A673 (cell line): ENCODE measurements at regions not wholly inside any gene's neighbourhood (a gene's known extent, or its start where the extent isn't known, plus 50 kb on each side); places are given as distances from the start of the nearest gene placed in this dataset.

Experiments
- BruUV-seq: library from RNA; stranded (reverse); fragments of 400-500 nt; replicated peaks from 2 replicates; lab custom pipeline; 2021; lab: Mats Ljungman, UMichigan
- CTCF ChIA-PET: fragments of 300-600 bp; sonication (Branson Sonifier 250); formaldehyde crosslinking; loops from one replicate; lab custom pipeline; 2022; ENCODE audit warnings: antibody characterized with exemption; lab: Charles Lee
- POLR2A ChIA-PET: fragments of 300-600 bp; sonication (Branson Sonifier 250); formaldehyde crosslinking; loops from one replicate; lab custom pipeline; 2022; ENCODE audit warnings: antibody characterized with exemption; ENCODE audit not compliant: low non-redundant PET; lab: Charles Lee
- DNase-seq: peaks from one replicate; pipeline ENCODE4 v3.0.0-alpha.2; 2015; ENCODE audit warnings: low spot score
- H3K27ac ChIP-seq: fragments of 200-600 bp; sonication (generic); 2 replicates; pipeline ENCODE4 v1.5.1; 2016; ENCODE audit warnings: mixed run types, low read depth, mild to moderate bottlenecking, mixed read lengths, antibody characterized with exemption, low read length; ENCODE audit not compliant: poor library complexity, severe bottlenecking
- H3K27me3 ChIP-seq: fragments of 200-600 bp; sonication (generic); replicated peaks from 2 replicates; pipeline ENCODE4 v1.6.1; 2017; ENCODE audit warnings: mixed run types, low read depth, mild to moderate bottlenecking, mixed read lengths, antibody characterized with exemption, low read length; ENCODE audit not compliant: insufficient read depth, poor library complexity
- H3K36me3 ChIP-seq: fragments of 200-600 bp; sonication (generic); 2 replicates; pipeline ENCODE4 v1.6.1; 2016; ENCODE audit warnings: mixed run types, mild to moderate bottlenecking, mixed read lengths, antibody characterized with exemption, low read length; ENCODE audit not compliant: insufficient read depth, poor library complexity, severe bottlenecking
- H3K4me1 ChIP-seq: fragments of 200-600 bp; sonication (generic); 2 replicates; pipeline ENCODE4 v1.6.1; 2017; ENCODE audit warnings: mixed run types, mild to moderate bottlenecking, mixed read lengths, antibody characterized with exemption, low read length; ENCODE audit not compliant: insufficient read depth, poor library complexity, severe bottlenecking
- H3K4me3 ChIP-seq: fragments of 200-600 bp; sonication (generic); 2 replicates; pipeline ENCODE4 v1.5.1; 2016; ENCODE audit warnings: low read depth, mixed run types, mild to moderate bottlenecking, mixed read lengths, low read length; ENCODE audit not compliant: poor library complexity, severe bottlenecking
- H3K9me3 ChIP-seq: fragments of 200-600 bp; sonication (generic); 2 replicates; pipeline ENCODE4 v1.6.1; 2016; ENCODE audit warnings: mixed run types, low read depth, mild to moderate bottlenecking, mixed read lengths, antibody characterized with exemption, low read length; ENCODE audit not compliant: poor library complexity, severe bottlenecking
- EZH2 ChIP-seq: fragments of 200-600 bp; sonication (generic); IDR thresholded peaks from 2 replicates; pipeline ENCODE4 v1.6.1; 2017; ENCODE audit warnings: borderline replicate concordance, low read depth, mild to moderate bottlenecking, mixed read lengths, antibody characterized with exemption, low read length; ENCODE audit not compliant: poor library complexity, severe bottlenecking
- intact Hi-C: fragments of 100-400 bp; cut with micrococcal nuclease; formaldehyde crosslinking; loops from one replicate; pipeline ENCODE4 v1.10.0; 2022; ENCODE audit not compliant: unreplicated experiment
- TF ChIP-seq, protein P1 (sequence below): fragments of 300-800, 200-600 bp; sonication (generic); conservative IDR thresholded peaks from 2 replicates; pipeline ENCODE4 v1.5.1; 2017; ENCODE audit warnings: low read depth, mild to moderate bottlenecking, antibody characterized with exemption, low read length, moderate library complexity, mixed read lengths

DNA sequence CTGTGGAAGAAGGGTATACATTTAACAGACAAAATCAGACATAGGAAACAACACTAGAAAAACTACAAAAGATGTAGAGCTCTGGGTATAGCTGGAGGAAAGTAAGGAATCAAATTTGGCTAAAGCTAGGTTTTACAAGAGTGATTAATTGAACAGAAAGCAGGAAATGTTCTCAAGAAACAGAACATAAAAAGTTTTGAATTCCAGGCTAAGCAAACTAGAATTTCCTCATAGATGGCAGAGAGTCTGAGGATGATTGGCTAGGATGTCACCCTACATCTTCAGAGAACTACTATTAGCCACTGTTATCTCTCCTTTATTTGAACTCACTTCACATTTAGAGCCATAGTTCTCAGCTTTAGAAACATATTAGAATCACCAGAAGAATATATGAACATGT is 502.1 kb upstream of the PAPPA start:
- no peaks in the 10 kb centered on the region for H3K27me3 ChIP-seq
- no peak for DNase-seq
- TF ChIP-seq EZH2: no peak
- TF ChIP-seq, protein P1, sequence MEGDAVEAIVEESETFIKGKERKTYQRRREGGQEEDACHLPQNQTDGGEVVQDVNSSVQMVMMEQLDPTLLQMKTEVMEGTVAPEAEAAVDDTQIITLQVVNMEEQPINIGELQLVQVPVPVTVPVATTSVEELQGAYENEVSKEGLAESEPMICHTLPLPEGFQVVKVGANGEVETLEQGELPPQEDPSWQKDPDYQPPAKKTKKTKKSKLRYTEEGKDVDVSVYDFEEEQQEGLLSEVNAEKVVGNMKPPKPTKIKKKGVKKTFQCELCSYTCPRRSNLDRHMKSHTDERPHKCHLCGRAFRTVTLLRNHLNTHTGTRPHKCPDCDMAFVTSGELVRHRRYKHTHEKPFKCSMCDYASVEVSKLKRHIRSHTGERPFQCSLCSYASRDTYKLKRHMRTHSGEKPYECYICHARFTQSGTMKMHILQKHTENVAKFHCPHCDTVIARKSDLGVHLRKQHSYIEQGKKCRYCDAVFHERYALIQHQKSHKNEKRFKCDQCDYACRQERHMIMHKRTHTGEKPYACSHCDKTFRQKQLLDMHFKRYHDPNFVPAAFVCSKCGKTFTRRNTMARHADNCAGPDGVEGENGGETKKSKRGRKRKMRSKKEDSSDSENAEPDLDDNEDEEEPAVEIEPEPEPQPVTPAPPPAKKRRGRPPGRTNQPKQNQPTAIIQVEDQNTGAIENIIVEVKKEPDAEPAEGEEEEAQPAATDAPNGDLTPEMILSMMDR: no peak
- CTCF ChIA-PET: no interaction called here
- POLR2A ChIA-PET: interaction anchor here (0.6 kb wide), 1 partner anchor 1592 kb away, joined by 3 read pairs; no protein-coding TSS in a partner anchor
- no TSS peak for BruUV-seq
- H3K4me3 ChIP-seq: no peak overlapping the region
- H3K9me3 ChIP-seq: no peaks in the 10 kb centered on the region
- peaks cover 13% of the 10 kb centered on the region for H3K4me1 ChIP-seq
- no peak overlapping the region for H3K27ac ChIP-seq
- intact Hi-C loops: no loop called here
- no peaks in the 10 kb centered on the region for H3K36me3 ChIP-seq

DNA sequence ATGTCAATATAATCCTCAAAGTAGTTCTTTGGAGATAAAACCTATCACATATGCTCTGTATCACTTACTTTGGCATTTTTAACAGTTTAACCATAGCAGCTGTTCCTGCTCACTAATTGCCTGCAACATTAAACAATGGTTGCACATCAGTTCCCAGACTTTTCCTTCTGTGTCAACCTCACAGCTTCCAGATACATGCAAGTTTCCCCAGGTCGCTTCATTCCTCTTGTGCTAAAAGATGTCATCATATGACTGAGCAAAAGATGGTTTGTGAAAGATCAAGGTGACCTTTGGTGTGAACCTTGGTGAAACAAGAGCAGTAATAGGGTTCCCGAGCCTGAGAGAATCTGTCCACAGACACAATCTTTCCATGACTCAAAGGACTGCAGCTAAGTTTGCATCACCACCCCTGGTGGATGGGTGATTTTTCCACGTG is 500.4 kb upstream of the PAPPA start:
- intact Hi-C loops: no loop called here
- no peaks in the 10 kb centered on the region for H3K9me3 ChIP-seq
- no peak overlapping the region for H3K4me3 ChIP-seq
- BruUV-seq: no TSS peak
- H3K4me1 ChIP-seq: peaks cover 18% of the 10 kb centered on the region
- no peaks in the 10 kb centered on the region for H3K36me3 ChIP-seq
- ChIA-PET CTCF (no interaction called here), POLR2A (no interaction called here)
- DNase-seq: no peak
- TF ChIP-seq, protein P1: no peak
- no peak for TF ChIP-seq EZH2
- no peak overlapping the region for H3K27ac ChIP-seq
- no peaks in the 10 kb centered on the region for H3K27me3 ChIP-seq

DNA sequence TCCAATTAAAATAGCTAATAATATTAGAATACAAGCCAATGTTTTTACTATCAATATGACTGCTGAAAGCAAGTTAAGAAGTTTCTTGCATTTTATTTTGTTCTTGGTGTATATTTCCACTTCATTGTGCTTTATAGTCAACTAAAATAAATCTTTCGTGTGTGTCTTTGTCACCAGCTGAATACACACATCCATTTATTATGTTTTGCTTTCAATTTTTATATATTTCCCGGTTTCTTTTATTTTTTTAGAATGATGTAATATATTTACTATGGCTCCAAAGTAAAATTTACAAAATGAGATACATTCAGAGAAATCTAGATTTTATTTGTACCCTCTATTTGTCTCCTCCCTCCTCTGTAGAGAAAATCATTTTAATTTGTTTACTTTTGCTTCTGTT is 495.9 kb upstream of the PAPPA start:
- Histone ChIP-seq H3K4me1 (peaks cover 20% of the 10 kb centered on the region), H3K4me3 (no peak overlapping the region), H3K27ac (no peak overlapping the region), H3K27me3 (no peaks in the 10 kb centered on the region), H3K36me3 (no peaks in the 10 kb centered on the region), H3K9me3 (no peaks in the 10 kb centered on the region)
- DNase-seq: no peak
- POLR2A ChIA-PET: no interaction called here
- TF ChIP-seq, protein P1: no peak
- no peak for TF ChIP-seq EZH2
- intact Hi-C loops: no loop called here
- CTCF ChIA-PET: no interaction called here
- BruUV-seq: no TSS peak
